ENCODE measurements at regions not wholly inside any gene's neighbourhood (a gene's known extent, or its start where the extent isn't known, plus 50 kb on each side); places are given as distances from the start of the nearest gene placed in this dataset.

DNA sequence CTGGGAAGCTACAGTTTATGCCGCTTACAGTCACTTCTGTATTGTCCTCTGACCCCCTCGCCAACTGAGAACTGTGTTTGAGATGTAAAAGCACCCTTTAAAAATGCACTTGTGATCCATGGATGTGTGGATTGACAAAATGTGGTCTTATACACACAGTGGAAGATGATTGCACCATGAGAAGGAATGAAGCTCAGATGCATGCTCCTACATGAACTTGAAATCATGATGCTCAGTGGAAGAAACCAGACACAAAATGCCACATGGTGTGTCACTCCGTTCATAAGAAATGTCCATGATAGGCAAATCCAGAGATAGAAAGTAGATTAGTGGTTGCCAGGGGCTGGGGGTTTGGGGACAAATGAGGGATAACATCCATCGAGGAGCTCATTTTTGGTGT, 58.0 kb downstream of the PITPNM2 start:
- TF ChIP-seq EZH2phosphoT487 (IDR thresholded peaks at IDR 0.05; ENCODE audit: insufficient read depth, low read depth) (no peak), EZH2 (IDR thresholded peaks at IDR 0.05; ENCODE audit: insufficient read depth, poor library complexity, severe bottlenecking) (no peak)

Measured in GM23248 (cell line).